ENCODE measurements at regions not wholly inside any gene's neighbourhood (a gene's known extent, or its start where the extent isn't known, plus 50 kb on each side); places are given as distances from the start of the nearest gene placed in this dataset.

GRCh38 chr7:125468855-125469174, 539.2 kb upstream of the POT1 start:
- TF ChIP-seq REST (IDR thresholded peaks at IDR 0.05; ENCODE audit: unreplicated experiment) (no peak), CTCF (conservative IDR thresholded peaks at IDR 0.05; ENCODE audit: low read depth in 2 of 2) (no peak), EZH2 (IDR thresholded peaks at IDR 0.05; ENCODE audit: low read depth, unreplicated experiment) (no peak), ETS1 (IDR thresholded peaks at IDR 0.05) (no peak), EZH2phosphoT487 (IDR thresholded peaks at IDR 0.05; ENCODE audit: unreplicated experiment) (no peak), CREB1 (CRISPR knock-in tag; IDR thresholded peaks at IDR 0.05; ENCODE audit: low read depth) (no peak), JUNB (IDR thresholded peaks at IDR 0.05; ENCODE audit: unreplicated experiment) (no peak), POLR2AphosphoS5 (IDR thresholded peaks at IDR 0.05; ENCODE audit: low read depth) (no peak), ZNF462 (CRISPR knock-in tag; IDR thresholded peaks at IDR 0.05) (no peak), ZNF331 (CRISPR knock-in tag; IDR thresholded peaks at IDR 0.05; ENCODE audit: low read depth) (no peak), NANOG (IDR thresholded peaks at IDR 0.05; ENCODE audit: borderline replicate concordance) (no peak)

All from GM23338 (cell line).